ENCODE measurements at regions not wholly inside any gene's neighbourhood (a gene's known extent, or its start where the extent isn't known, plus 50 kb on each side); places are given as distances from the start of the nearest gene placed in this dataset.

DNA sequence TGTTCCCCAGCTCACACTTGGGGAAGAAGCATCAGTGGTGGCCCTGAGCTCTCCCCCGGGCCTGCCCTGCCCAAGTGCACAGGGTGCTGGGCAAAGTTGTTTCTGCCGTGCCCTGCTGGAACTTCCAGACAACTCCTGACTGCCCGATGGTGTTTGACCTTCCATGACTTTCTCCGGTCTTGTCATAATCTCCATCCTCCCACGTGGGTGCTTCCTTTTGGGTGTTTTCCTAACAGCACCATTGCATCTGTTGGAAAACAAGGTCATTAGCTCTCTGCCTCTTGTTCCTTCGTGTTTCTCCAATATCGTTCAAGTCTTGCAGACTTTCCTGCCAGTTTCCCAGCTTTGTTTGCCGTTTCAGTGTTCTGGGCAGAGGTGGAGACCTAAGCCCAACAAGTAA lies 68.7 kb upstream of the TIAM2 start:
- Histone ChIP-seq H3K9me3 (ENCODE audit: control insufficient read depth in 2 of 2, insufficient read depth in 1 of 2, low read depth in 1 of 2, low read length in 1 of 2) (no peaks in the 10 kb centered on the region), H3K27ac (ENCODE audit: low read depth in 1 of 3, low read length in 2 of 3) (no peak overlapping the region), H3K27me3 (ENCODE audit: control insufficient read depth in 3 of 3, insufficient read depth in 3 of 3, low read length in 3 of 3) (no peaks in the 10 kb centered on the region), H3K4me1 (ENCODE audit: control insufficient read depth in 3 of 3, insufficient read depth in 2 of 3, low read depth in 1 of 3, low read length in 2 of 3) (no peaks in the 10 kb centered on the region), H3K36me3 (ENCODE audit: control insufficient read depth in 3 of 3, insufficient read depth in 2 of 3, low read depth in 1 of 3, low read length in 3 of 3) (no peaks in the 10 kb centered on the region), H3K4me3 (ENCODE audit: low read depth in 1 of 3, low read length in 3 of 3) (no peak overlapping the region)
- FAIRE-seq, result no peak
- 52 to 61% (median 54%) methylated on average over 8 of the region's 8 CpGs for WGBS, 3 donors
- no peak for DNase-seq

DNA sequence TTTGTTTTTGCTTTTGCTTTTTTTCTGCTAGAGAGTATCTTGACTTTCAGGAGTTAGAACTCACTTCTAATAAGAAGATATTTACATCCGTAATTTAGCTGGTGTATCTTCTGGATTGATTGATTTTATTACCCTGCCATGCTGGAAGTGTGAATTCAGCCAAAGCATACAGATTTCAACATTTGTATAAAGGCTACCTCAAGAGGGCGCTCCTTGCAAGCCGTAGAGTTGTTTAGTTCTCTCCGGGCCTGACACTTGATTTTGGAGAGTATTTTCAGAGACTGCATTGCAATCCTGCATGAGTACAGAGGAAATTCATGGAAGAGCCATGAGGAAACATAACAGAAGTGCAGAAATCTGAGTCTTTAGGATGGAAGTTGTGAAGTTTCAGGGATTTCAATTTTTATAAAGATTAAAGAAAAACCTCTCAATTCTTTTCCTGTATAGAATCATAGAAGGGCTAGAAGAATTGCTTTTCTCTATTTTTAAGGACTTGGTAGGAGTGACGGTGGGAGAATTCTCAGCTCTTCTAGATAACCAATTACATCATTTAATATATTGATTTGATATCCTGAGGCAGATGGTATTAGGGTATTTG lies 66.7 kb upstream of the TIAM2 start:
- Histone ChIP-seq H3K36me3 (ENCODE audit: control insufficient read depth in 3 of 3, insufficient read depth in 2 of 3, low read depth in 1 of 3, low read length in 3 of 3) (no peaks in the 10 kb centered on the region), H3K4me3 (ENCODE audit: low read depth in 1 of 3, low read length in 3 of 3) (no peak overlapping the region), H3K27ac (ENCODE audit: low read depth in 1 of 3, low read length in 2 of 3) (no peak overlapping the region), H3K9me3 (ENCODE audit: control insufficient read depth in 2 of 2, insufficient read depth in 1 of 2, low read depth in 1 of 2, low read length in 1 of 2) (no peaks in the 10 kb centered on the region), H3K4me1 (ENCODE audit: control insufficient read depth in 3 of 3, insufficient read depth in 2 of 3, low read depth in 1 of 3, low read length in 2 of 3) (no peaks in the 10 kb centered on the region), H3K27me3 (ENCODE audit: control insufficient read depth in 3 of 3, insufficient read depth in 3 of 3, low read length in 3 of 3) (no peaks in the 10 kb centered on the region)
- DNase-seq (peak; percentile 81 to 82), FAIRE-seq (no peak)
- WGBS, 3 donors, result 8 to 13% (median 10%) methylated on average over 5 of the region's 5 CpGs

DNA sequence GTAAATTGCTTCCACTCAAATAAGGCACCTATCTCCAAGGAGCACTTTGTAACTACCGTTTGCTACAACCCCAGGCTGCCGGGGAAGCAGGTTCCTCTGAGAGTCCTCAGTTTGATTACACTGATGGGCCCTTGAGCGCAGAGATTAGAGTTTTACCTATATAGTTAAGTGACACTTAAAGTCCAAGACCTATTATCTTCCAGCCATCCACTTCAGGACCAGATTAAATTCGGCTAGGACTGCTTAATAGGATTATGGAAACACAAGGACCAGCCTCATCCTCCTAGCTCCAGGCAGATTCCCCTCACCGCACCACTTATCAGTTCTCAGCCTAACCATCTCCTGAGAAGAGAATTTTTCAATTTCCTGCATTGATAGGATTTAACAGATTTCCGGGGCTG lies 64.7 kb upstream of the TIAM2 start:
- DNase-seq (no peak), FAIRE-seq (no peak)
- H3K9me3 ChIP-seq (ENCODE audit: control insufficient read depth in 2 of 2, insufficient read depth in 1 of 2, low read depth in 1 of 2, low read length in 1 of 2), result no peaks in the 10 kb centered on the region
- H3K4me3 ChIP-seq (ENCODE audit: low read depth in 1 of 3, low read length in 3 of 3), result no peak overlapping the region
- no peaks in the 10 kb centered on the region for H3K27me3 ChIP-seq (ENCODE audit: control insufficient read depth in 3 of 3, insufficient read depth in 3 of 3, low read length in 3 of 3)
- no peak overlapping the region for H3K27ac ChIP-seq (ENCODE audit: low read depth in 1 of 3, low read length in 2 of 3)
- WGBS, 3 donors, result 86 to 94% (median 92%) methylated on average over 6 of the region's 6 CpGs
- H3K36me3 ChIP-seq (ENCODE audit: control insufficient read depth in 3 of 3, insufficient read depth in 2 of 3, low read depth in 1 of 3, low read length in 3 of 3), result no peaks in the 10 kb centered on the region
- no peaks in the 10 kb centered on the region for H3K4me1 ChIP-seq (ENCODE audit: control insufficient read depth in 3 of 3, insufficient read depth in 2 of 3, low read depth in 1 of 3, low read length in 2 of 3)

DNA sequence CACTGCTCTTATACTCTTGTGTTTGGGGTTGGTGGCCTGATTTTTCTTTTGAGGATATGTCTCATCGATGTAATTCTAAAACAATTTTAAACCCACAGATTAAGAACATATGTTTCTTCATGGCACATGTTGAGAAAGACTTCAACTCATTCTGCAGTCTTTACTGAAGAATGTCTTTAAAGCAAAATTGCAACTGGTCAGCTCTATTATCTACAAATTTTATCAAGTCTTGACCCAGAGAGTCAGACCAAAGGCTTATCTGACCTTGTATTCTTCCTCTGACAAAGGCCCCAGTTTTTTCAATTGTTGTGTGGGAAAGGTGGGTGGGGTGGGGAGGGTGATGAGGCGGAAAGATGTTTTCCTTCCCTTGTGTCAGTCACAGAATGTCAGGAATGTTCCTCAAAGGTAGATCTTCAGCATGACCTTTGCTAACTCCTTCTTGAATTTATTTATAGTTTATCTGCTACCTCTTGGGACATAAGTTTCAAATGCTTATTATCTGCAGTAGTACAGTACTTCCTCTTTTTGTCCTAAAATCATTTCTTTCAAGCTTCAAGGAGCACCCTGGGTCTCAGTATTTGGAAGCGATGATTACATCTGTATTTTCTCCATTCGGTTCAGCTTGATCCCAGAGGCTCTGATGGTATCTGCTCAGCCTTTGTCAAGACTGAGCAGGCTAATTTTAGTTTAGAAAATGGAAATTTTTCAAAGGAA lies 63.2 kb upstream of the TIAM2 start:
- Histone ChIP-seq H3K27me3 (ENCODE audit: control insufficient read depth in 3 of 3, insufficient read depth in 3 of 3, low read length in 3 of 3) (no peaks in the 10 kb centered on the region), H3K36me3 (ENCODE audit: control insufficient read depth in 3 of 3, insufficient read depth in 2 of 3, low read depth in 1 of 3, low read length in 3 of 3) (no peaks in the 10 kb centered on the region), H3K27ac (ENCODE audit: low read depth in 1 of 3, low read length in 2 of 3) (no peak overlapping the region), H3K9me3 (ENCODE audit: control insufficient read depth in 2 of 2, insufficient read depth in 1 of 2, low read depth in 1 of 2, low read length in 1 of 2) (no peaks in the 10 kb centered on the region), H3K4me3 (ENCODE audit: low read depth in 1 of 3, low read length in 3 of 3) (no peak overlapping the region), H3K4me1 (ENCODE audit: control insufficient read depth in 3 of 3, insufficient read depth in 2 of 3, low read depth in 1 of 3, low read length in 2 of 3) (no peaks in the 10 kb centered on the region)
- FAIRE-seq (no peak), DNase-seq (no peak)
- 81 to 95% (median 89%) methylated on average over 4 of the region's 4 CpGs for WGBS, 3 donors

DNA sequence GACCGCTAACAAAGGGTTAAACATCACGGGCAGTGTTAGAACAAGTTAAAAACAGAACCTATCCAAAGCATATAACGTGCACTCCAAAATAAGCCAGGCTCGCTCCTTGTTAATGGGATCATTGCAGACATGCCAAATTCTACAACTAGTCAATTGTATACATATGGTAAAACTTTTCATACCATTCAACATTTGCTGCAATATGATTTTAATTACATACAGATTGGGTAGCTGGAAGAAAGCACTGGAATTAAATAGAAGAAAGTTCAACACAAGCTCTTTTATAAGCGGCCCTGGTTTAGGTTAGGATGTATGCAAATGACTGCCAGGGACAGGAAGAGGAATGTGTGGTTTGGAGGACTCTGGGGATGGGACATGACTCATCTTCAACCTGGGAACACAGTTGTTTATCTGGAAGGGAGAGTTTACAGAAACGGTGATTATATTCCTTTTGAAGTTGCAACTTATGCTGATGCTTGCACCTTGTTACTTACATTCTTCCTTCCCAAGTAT lies 62.5 kb upstream of the TIAM2 start:
- no peak for DNase-seq
- Histone ChIP-seq H3K27me3 (ENCODE audit: control insufficient read depth in 3 of 3, insufficient read depth in 3 of 3, low read length in 3 of 3) (no peaks in the 10 kb centered on the region), H3K4me3 (ENCODE audit: low read depth in 1 of 3, low read length in 3 of 3) (no peak overlapping the region), H3K36me3 (ENCODE audit: control insufficient read depth in 3 of 3, insufficient read depth in 2 of 3, low read depth in 1 of 3, low read length in 3 of 3) (no peaks in the 10 kb centered on the region), H3K4me1 (ENCODE audit: control insufficient read depth in 3 of 3, insufficient read depth in 2 of 3, low read depth in 1 of 3, low read length in 2 of 3) (no peaks in the 10 kb centered on the region), H3K27ac (ENCODE audit: low read depth in 1 of 3, low read length in 2 of 3) (no peak overlapping the region), H3K9me3 (ENCODE audit: control insufficient read depth in 2 of 2, insufficient read depth in 1 of 2, low read depth in 1 of 2, low read length in 1 of 2) (no peaks in the 10 kb centered on the region)
- WGBS, 3 donors, result 65 to 80% (median 77%) methylated on average over 6 of the region's 6 CpGs
- no peak for FAIRE-seq

DNA sequence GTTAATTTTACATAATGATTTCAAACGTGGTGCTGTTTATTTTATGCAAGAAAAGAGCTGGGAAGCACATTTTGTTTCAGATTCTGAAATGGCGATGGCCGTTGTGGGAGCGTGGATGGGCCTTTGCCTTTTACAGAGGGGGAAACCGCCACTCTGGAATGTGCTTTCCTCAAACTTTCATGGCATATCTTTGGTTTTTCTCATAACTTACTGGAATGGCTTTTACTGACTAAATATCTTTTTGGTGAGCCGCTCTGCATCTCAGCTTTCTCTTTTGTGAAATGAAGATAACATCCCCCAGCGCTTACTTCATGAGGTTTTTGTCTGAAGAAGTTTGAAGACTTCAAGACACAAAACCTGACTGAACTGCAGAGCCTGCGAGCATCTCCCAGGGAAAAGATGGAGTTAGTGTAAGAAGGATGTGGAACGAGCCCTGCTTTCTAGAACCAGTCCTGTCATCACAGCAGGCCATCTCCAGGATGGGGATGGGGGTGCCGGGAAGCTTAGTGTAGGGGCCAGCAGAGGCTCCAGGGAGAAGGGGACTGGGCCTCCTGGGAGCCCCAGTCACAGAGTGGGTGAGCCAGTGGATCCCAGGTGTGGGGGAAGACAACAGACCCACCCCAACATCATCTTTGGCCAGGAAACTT lies 61.8 kb upstream of the TIAM2 start:
- FAIRE-seq, result no peak
- Histone ChIP-seq H3K9me3 (ENCODE audit: control insufficient read depth in 2 of 2, insufficient read depth in 1 of 2, low read depth in 1 of 2, low read length in 1 of 2) (no peaks in the 10 kb centered on the region), H3K4me3 (ENCODE audit: low read depth in 1 of 3, low read length in 3 of 3) (no peak overlapping the region), H3K36me3 (ENCODE audit: control insufficient read depth in 3 of 3, insufficient read depth in 2 of 3, low read depth in 1 of 3, low read length in 3 of 3) (no peaks in the 10 kb centered on the region), H3K27ac (ENCODE audit: low read depth in 1 of 3, low read length in 2 of 3) (no peak overlapping the region), H3K4me1 (ENCODE audit: control insufficient read depth in 3 of 3, insufficient read depth in 2 of 3, low read depth in 1 of 3, low read length in 2 of 3) (no peaks in the 10 kb centered on the region), H3K27me3 (ENCODE audit: control insufficient read depth in 3 of 3, insufficient read depth in 3 of 3, low read length in 3 of 3) (no peaks in the 10 kb centered on the region)
- 80 to 87% (median 82%) methylated on average over 10 of the region's 10 CpGs for WGBS, 3 donors
- no peak for DNase-seq

DNA sequence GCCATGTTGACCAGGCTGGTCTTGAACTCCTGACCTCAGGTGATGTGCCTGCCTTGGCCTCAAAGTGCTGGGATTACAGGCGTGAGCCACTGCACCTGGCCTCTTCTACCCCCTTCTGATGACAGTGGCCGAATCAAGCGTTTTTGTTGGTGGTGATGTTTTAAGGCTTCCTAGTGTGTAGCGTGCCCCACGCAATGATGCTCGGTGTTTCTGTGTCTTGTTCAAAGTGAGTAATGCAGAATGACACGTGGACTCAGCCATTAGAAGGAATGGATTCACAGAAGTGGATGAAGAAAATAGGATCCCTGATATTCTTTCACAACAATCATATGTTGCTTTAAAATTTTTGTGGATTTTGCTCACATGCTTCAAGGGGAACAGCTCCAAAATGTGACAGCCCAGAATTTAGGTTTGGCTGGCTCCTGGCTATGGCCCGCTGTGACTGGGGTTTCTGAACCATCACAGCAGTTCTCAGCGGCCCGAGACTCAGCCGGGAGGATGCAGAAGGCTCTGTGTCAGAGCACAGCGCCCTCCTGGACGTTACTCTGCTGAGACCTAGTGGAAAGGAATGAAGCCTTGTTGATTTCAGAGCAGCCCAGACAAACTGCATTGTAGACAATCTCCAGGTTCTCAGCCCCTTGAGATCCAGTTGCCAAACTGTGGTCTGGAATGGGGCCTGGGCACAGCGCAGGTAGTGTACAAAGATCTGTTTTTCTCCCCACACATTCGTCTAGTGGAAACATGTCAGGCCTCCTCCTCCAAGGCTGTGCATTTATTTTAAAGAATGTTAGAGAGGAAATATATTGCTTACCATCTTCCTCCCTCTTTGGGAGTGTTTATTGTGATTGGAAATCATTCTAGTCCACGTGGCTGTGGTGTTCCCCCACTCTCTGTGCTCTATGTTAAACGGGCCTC lies 57.6 kb upstream of the TIAM2 start:
- H3K4me1 ChIP-seq (ENCODE audit: control insufficient read depth in 3 of 3, insufficient read depth in 2 of 3, low read depth in 1 of 3, low read length in 2 of 3), result no peaks in the 10 kb centered on the region
- H3K27ac ChIP-seq (ENCODE audit: low read depth in 1 of 3, low read length in 2 of 3), result no peak overlapping the region
- H3K27me3 ChIP-seq (ENCODE audit: control insufficient read depth in 3 of 3, insufficient read depth in 3 of 3, low read length in 3 of 3), result no peaks in the 10 kb centered on the region
- no peaks in the 10 kb centered on the region for H3K36me3 ChIP-seq (ENCODE audit: control insufficient read depth in 3 of 3, insufficient read depth in 2 of 3, low read depth in 1 of 3, low read length in 3 of 3)
- DNase-seq (no peak), FAIRE-seq (no peak)
- no peak overlapping the region for H3K4me3 ChIP-seq (ENCODE audit: low read depth in 1 of 3, low read length in 3 of 3)
- no peaks in the 10 kb centered on the region for H3K9me3 ChIP-seq (ENCODE audit: control insufficient read depth in 2 of 2, insufficient read depth in 1 of 2, low read depth in 1 of 2, low read length in 1 of 2)
- WGBS, 3 donors, result 76 to 79% (median 77%) methylated on average over 17 of the region's 17 CpGs

DNA sequence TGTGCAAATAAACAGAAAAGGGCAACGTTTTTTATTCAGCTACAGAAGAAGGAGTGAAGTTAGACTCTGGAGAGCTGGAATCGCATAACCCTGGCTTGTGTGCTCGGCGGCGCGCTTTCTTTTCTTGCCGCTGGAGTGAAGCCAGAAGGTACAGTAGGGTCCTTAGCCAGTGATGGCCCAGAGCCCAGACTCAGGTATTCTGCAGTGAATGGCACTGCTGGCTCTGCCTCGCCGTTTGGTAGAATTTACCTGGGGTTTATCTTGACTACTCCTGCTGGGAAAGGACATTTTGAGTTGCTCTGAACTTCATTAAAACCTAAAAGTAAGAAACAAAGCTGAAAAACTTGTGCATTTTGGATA lies 56.9 kb upstream of the TIAM2 start:
- Histone ChIP-seq H3K27me3 (ENCODE audit: control insufficient read depth in 3 of 3, insufficient read depth in 3 of 3, low read length in 3 of 3) (no peaks in the 10 kb centered on the region), H3K4me3 (ENCODE audit: low read depth in 1 of 3, low read length in 3 of 3) (no peak overlapping the region), H3K36me3 (ENCODE audit: control insufficient read depth in 3 of 3, insufficient read depth in 2 of 3, low read depth in 1 of 3, low read length in 3 of 3) (no peaks in the 10 kb centered on the region), H3K27ac (ENCODE audit: low read depth in 1 of 3, low read length in 2 of 3) (no peak overlapping the region), H3K4me1 (ENCODE audit: control insufficient read depth in 3 of 3, insufficient read depth in 2 of 3, low read depth in 1 of 3, low read length in 2 of 3) (no peaks in the 10 kb centered on the region), H3K9me3 (ENCODE audit: control insufficient read depth in 2 of 2, insufficient read depth in 1 of 2, low read depth in 1 of 2, low read length in 1 of 2) (no peaks in the 10 kb centered on the region)
- WGBS, 3 donors, result 76 to 84% (median 79%) methylated on average over 9 of the region's 9 CpGs
- DNase-seq (no peak), FAIRE-seq (no peak)

Data from small intestine (tissue), 7 donors.